ENCODE measurements at regions not wholly inside any gene's neighbourhood (a gene's known extent, or its start where the extent isn't known, plus 50 kb on each side); places are given as distances from the start of the nearest gene placed in this dataset.
"Not testable (repeated sequence)": the region's sequence is repeated elsewhere in the genome, so short reads cannot be mapped to it uniquely, and the experiment has no call there.

DNA sequence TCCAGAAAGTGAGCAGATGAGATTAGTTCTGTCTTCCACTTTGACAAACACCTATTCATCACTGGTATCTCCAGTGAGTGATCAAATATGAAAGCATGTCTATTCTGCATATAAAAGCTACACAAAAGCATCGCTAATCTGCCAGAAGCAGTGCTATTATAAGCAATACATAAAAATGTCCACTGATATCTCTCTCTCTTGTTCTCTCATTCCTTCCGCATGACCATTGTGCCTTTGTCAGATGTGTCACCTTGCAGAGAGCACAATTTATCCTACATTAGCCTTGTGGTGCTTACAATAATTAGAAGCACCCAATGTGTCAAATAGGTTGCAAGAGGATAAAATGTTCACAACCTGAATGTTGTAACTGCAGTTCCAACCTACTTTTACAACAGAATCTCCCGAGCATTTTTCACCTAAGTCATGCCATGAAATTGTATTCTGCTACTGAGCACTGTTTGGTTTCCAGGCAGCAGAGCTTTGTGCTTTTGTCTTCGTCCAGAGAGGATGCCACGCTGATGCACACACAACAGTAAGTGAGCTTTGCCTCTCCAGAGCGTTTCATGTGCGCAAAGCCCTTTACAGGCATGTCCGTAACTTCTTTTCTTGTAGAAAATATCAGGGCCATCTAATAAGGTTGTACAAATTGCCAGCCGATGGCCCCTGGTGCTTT lies 198.7 kb upstream of the PLD5 start:
- DNase-seq = no peak

DNA sequence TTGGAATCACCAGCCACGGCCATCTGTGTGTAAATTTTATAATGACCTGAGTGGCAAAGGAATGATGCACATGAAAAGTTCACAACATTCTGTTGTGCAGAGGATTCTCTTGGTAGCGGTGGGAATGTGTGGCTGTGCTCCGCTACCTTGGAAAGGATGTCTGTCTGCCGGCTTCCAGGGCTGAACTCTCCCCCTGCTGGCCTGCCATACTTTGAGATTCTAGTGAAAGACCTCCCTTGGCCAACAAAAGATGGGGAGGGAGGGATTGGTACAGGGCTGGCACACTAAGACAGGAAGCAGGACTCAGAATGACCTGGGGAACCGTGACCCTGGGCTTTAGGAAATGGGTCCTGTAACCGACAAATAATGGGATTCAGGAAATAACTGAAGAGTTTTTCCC lies 194.5 kb upstream of the PLD5 start:
- DNase-seq = no peak

DNA sequence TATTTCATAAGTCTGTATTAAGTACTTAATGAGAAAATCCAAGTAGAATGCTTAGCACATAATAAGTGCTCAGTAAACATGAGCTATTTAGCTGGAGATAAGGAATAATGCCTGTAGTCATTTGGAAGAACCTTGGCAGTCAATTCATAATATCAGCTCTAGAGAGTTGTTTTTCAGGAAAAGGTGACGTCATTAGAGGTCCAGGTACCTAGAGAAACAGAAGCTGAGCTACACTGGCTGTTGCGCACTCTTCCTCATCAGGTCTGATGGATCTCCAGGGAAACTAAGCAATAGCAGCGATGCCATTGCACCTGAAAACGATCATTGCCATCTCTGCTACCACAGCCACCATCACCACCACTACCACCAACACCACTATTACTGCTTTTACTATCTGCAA lies 187.8 kb upstream of the PLD5 start:
- DNase-seq = no peak

DNA sequence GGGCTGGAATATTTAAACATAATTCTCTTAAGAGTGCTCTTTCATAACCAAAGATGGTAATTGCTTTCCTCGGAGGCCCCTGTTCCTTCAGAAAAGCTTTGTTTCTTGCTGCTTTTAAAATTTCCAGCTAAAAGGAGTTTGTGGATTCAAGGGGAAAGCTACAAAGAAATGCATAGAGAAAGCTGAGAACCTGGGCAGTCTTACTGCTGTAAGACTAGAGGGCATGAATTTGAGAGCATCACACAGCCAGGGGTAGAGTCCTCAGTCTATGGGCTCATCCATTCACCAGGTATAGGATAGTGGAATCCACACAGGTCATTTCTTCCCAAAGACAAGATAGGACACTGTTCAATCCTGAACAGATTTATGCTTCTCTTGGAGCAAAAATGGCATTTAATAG lies 186.3 kb upstream of the PLD5 start:
- DNase-seq = no peak

DNA sequence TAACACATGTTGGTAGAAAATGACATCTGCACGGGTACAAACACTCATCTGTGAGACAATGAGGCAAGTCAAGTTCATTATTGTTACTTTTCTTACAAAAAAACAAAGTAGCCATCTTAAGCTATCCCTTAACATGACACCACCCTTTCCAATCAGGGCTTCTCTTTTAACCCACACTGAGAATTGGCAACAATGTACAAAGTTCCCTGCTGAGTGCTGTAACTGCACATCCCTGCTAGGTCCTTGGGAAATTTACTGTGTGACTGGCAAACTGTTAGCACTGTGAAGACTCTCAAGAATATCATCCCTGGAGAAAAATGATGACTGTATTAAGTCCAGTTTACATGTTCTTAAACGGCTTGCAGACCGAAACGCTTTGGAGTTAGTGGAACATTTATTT lies 185.8 kb upstream of the PLD5 start:
- peak; percentile 25 for DNase-seq

DNA sequence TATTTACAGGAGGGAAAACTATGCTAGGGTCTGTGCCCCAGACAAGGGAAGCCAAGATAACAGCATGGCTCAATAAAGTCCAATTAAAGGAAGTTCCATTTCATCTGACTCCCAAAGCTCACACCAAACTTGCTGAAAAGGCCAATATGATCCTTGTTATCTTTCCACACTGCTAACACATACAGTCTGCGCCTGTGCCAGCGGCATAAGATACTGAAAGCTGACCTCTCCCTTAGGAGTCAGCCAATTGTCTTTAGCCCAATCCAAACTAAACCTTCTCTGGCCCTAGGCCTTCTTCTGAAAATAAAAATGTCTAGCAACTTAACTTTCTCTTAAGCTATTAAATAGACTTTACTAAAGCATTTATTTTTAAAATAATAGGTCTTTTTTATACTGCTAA lies 179.0 kb upstream of the PLD5 start:
- DNase-seq = no peak

DNA sequence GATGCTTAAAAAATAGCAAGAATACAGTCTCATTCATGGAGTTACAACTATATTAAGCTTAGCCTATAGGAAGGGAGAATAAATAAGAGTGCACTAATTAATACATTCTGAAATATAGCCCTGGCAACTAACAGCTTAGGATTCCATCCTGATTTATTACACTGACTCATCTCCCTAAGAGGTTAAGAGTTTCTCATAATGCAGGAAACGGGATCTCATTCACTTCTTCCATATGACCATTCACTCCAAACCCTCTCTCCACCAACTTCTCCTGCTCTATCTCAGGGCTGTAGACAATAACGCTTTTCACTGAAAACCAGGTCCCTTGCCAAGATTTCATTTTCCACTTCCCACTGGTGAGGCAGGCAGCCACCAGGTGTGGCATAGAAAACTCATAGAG lies 168.5 kb upstream of the PLD5 start:
- DNase-seq = no peak

DNA sequence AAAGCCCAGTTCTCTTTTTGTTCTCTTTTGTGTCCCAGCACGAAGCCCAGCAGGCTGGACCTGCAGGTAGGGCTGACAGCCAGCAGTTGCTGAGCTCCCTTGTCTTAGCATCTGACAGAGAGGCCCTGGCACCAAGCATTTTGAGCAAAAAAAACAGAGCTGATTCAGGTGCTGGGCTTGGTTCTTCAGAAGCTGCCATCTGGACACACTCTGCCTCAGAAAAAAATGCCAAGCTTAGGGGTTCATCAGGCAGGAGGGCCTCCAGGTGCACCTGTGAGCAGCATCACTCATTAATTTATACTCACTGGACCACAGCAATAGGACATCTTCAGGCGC lies 167.1 kb upstream of the PLD5 start:
- no peak for DNase-seq

DNA sequence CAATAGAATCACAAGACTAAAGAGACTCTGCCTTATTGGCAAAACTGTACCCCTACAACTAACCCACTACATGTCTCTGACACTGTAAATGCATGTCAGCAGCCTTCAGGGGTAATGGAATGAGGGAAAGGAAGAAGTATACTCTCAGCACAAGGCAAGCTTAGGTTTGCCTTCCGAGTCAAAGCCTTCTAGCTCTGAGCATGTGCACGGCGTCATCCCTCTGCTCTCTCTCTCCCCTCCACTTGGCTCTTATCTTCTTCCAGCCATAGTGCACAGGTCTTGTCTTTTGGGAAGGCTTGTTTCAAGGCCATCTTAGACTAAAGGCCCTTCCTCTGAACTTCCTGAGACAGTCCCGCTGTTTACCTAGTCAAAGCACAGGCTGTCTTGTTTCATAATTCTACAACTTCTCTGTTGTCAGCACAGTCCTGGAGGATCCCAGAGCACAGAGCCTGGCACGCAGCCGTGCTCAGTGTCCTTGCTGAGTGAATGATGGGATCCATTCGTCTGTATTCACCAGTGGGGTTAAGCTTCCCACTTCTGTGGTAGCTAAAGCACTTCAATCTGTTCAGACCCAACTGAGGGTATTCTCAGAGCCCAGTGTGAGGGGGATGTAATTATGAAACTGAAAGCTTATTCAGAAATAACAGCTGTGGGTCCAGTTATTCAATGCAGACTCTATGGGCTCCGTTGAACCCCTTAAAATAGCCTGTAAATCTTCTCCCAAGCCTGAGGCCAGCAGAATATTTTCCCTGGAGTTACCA lies 166.5 kb upstream of the PLD5 start:
- DNase-seq = no peak

DNA sequence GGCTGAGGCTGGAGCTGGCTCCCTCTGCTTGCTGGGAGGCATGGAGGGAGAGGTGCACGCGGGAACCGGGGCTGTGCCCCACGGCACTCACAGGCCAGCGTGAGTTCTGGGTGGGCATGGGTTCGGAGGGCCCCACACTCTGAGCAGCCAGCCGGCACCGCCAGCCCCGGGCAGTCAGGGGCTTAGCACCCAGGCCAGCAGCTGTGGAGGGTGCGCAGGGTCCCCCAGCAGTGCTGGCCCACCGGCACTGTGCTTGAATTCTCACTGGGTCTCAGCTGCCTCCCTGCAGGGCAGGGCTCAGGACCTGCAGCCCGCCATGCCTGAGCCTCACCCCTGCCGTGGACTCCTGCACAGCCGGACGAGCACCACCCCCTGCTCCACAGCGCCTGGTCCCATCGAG lies 164.9 kb upstream of the PLD5 start:
- no peak for DNase-seq

DNA sequence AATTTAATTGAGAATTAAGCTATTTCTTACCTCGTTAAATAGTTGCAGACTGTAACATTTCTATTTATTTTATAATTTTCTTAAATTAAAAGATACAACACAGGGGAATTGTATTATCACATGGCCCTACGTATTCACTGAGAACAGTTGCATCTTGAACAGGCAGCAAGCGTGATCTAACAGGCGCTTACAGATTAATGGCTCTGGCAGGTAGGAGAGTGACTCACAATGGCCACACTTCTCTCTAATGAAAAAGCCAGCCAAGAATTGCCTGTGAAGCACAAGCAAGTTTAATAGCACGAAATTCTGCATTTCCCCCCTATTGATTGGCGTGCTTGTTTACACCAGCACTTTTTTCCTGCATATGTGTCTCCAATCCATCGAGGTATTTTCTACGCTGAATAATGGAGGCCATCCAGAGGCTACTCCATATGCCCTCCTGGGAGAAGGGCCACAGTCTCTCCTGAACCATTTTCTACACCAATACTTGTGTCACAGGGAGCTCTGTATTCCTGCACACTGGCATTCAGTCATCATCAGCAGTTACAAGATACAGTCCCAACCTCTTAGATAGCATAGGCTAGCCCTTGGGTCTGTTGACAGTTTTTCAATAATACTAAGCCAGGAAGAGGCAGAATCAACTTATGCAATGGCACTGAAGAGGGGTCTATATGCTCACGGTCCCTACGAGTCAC lies 150.6 kb upstream of the PLD5 start:
- DNase-seq = no peak

DNA sequence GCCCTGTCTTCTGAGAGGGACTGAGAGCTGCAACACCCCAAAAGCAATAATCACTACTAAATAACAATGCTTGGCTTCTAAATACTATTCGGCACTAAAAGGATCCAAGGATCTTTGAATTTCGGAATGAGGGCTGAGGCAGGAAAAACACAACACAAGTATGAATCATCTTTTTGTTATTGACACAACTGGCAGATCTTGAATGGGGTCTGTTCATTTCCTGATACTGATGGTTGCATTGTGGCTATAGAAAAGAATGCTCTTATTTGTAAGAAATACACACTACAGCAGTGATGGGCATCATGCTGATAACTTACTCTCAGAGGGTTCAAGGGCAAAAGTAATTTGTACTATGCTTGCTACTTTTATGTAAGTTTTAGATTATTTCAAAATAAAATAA lies 149.2 kb upstream of the PLD5 start:
- no peak for DNase-seq

DNA sequence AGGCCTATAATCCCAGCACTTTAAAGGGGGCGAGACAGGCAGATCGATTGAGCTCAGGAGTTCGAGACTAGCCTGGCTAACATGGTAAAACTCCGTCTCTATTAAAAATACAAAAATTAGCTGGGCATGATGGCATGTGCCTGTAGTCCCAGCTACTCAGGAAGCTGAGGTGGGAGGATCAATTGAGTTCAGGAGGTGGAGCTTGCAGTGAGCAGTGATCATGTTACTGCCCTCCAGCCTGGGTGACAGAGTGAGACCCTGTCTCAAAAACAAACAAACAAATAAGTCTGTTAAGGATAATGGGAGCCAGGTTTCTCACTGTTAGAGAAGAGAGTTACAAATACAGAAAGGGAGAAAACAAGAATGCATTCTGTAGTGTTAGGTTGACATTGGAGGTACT lies 148.7 kb upstream of the PLD5 start:
- DNase-seq = not testable (repeated sequence)

DNA sequence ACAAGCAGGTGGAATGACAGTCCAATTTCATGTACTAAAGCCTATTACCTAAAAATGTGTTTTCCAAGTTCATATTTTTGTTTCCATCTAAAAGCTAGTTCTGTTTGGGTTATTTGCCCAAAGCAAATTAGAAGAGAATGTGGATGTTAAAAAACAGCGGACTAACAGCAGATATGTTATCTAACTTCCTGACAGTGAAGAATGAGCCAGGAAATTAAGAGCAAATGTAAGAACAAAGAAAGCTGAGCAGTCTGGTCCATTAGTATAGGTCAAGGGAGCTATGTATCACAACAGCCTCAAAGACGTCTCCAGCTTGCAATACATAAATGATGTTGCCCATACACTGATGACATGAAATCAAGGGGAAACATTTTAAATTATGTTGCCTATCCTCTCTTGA lies 145.5 kb upstream of the PLD5 start:
- peak; percentile 23 for DNase-seq

DNA sequence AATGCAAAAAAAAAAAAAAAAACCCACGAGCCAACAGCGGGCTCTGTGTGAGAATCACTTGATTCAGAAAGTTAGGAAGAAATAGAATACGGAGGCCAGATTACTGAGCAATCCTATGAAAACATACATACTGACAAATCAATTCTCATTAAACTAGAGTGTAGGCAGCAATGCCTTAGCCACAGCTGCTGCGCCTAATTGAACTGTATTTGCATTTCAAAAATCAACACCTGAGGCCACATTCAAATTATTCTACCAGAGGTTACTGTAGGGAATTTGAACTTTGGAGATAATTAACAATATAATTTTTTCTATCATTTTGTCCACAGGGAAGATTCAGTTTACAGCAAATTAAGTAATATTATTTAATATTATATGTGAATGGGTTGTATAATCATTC lies 138.4 kb upstream of the PLD5 start:
- peak; percentile 72 for DNase-seq

DNA sequence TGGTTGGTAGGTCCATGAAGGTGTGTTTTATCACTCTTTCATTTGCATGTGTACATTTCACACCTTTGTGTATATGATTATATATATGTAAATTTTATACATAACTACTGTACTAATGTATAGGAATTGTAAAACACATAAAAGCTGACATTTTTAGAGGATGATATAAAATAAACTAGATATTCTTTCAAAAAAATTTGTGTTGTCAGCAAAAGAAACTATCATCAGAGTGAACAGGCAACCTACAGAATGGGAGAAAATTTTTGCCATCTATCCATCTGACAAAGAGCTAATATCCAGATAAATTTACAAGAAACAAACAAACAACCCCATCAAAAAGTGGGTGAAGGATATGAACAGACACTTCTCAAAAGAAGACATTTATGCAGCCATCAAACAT lies 129.3 kb upstream of the PLD5 start:
- not testable (repeated sequence) for DNase-seq

DNA sequence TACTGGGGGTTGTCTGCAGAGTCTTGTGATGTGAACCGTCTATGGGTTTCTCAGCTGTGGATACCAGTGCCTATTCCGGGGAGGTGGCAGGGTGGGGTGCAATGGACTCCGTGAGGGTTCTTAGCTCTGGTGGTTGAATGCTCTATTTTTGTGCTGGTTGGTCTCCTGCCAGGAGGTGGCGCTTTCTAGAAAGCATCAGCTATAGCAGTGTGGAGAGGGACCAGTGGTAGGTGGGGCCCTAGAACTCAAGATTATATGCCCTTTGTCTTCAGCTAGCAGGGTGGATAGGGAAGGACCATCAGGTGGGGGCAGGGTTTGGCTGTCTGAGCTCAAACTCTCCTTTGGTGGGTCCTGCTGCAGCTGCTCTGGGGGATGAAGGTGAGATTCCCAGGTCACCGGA lies 127.3 kb upstream of the PLD5 start:
- peak; percentile 54 for DNase-seq

DNA sequence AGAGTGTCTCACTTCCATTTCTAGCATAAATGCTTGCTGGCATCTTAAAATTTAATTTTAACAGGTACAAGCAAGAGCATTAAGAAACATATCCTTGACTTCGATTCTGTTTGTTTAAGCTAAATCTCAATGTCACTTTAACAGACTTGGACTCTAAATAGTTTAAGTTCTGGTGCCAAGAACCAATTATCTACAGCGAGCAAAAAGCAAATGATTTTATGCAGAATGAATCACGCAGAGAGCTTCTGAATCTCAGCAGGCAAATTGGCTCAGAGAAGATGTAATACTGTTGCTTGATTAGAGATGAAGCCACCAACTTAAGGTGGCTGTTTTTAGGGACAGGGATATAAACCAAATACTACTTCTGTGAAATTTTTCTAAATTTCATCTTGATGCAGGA lies 117.0 kb upstream of the PLD5 start:
- DNase-seq = no peak

DNA sequence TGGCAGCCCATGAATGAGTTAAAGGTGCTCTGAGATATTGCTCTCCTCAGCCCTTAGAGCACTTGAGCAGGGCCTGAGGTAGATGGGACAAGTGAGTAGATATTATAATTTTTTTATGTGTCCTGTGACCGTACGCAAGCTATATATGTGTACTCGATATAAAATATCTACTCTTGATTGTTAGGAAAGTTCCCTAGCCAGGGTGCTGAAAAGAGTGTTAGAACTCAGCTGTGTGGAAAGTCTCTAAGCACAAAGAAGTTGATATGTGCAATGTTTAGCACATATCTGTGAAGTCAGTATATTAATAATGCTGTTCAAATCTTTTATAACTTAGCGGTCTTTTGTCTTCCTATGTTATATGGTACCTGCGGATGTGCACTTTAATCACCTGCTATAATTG lies 114.6 kb upstream of the PLD5 start:
- DNase-seq = no peak

DNA sequence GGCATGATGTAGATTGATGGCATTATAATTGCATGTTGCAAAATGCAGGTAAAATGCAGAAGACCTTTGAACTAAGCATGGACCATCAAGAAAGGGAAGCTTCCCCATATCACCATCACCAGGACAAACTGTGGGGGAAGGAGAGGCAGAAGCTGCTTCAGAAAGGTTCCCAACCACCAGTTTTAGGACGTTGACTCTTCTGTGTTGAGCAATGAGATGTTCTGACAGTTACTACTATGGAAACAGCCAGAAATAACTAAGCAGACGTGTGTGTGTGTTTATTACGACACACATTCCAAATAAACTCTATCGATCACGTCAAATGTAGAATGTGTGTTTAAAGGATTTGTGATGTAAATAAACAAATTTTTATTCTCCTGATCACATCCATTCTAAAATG lies 110.2 kb upstream of the PLD5 start:
- no peak for DNase-seq

DNA sequence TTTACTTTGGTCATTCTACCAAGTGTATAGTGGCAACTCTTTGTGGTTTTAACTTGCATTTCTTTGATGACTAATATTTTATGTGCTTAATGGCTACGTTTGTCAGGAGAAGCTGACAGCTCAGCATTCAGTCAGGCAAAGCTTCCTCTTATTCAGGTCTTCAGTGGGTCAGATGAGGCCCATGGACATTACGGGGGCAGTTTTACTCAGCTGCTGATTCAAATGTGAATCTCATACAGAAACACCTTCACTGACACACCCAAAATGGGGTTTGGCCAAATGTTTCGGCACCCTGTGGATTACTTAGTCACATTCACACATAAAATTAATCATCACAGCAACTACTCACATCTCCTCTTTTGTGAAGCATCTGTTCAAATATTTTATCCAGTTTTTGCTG lies 104.9 kb upstream of the PLD5 start:
- DNase-seq = peak; percentile 71

DNA sequence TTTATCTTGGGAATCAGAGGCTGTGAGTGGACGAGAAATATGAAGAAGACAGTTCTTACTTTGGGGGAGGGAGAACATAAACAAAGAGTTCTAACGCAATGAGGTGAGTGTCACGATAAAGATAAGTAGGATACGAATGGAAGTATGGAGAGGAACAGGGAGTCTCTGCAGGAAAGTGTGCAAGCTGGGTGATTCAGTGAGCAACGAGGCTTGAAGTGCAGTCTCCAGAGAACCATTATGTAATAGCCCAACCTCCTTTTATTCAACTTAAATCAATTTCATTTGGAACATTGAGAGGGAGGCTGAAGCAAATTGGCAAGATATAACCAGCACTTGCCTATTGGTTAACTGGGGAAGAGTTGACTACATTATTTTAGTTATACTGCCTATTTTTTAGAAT lies 99.3 kb upstream of the PLD5 start:
- no peak for DNase-seq

DNA sequence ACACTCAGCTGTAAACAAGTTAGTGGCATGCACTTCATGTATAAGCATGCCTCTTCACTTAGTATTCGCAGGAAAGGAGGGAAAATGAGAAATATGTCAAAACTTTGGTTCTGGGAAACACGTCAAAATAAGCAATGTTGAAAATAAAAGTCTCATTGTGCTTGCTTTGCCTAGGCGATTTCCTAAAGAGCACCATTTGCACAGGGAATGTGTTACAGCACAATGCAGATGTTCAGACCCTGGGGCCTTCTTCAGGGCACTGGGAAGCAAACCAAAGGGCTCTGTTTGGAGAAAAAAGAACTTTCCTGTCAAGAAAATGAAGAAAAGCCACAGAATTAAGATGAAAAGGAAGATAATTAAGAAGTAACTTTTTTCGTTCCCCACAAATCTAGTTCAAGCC lies 98.6 kb upstream of the PLD5 start:
- no peak for DNase-seq

DNA sequence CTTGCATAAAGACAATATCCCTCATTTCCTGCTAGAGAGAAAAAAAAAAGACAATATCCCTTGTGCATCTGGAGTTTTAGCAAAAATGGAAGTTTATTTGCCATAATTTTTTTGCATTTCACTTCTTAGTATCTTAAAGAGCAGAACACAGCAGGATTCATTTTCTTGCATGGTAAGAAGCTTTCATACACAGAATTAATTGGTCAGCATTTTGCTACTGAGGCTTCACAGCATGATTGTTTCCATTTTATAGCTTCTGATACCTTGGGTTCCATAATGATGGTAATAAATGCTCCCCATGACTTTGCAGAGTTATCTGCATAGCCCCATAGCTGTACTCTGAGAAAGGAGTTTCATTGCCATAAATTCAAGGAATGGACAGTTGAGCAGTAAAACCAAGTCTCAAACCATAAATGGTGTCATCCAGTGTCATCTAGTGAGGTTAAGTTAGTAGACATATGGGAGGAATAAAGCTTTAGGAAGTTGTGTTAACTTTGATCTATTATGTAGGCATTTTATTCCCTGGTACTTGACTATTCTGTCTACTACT lies 88.8 kb upstream of the PLD5 start:
- no peak for DNase-seq

Data from NCI-H69 (cell line).